ENCODE measurements at regions not wholly inside any gene's neighbourhood (a gene's known extent, or its start where the extent isn't known, plus 50 kb on each side); places are given as distances from the start of the nearest gene placed in this dataset.

- BruUV-seq (replicated peaks) = no TSS peak
- H3K4me3 ChIP-seq (replicated peaks in 1 of 3; ENCODE audit: insufficient read depth in 1 of 3, low read depth in 1 of 3, low read length in 3 of 3) = no peak overlapping the region
- H3K9me3 ChIP-seq (replicated peaks; ENCODE audit: control insufficient read depth, insufficient read depth, low read length) = no peaks in the 10 kb centered on the region
- H3K9me1 ChIP-seq (replicated peaks; ENCODE audit: control insufficient read depth, extremely low read depth, insufficient read depth, low read length) = no peaks in the 10 kb centered on the region
- DNase-seq (ENCODE audit: low read depth, low spot score) = no peak
- H3K4me2 ChIP-seq (ENCODE audit: insufficient read depth, low read length) = no peak overlapping the region
- POLR2A ChIA-PET = no interaction called here
- dilution Hi-C loops (cut with MboI; ENCODE audit: extremely low pct_ligation_motif_present, low sequenced_read_pairs) (no loop called here), intact Hi-C loops (cut with micrococcal nuclease) (no loop called here)
- no peak overlapping the region for H3K9ac ChIP-seq (replicated peaks; ENCODE audit: extremely low read depth, insufficient read depth, low read length)
- TF ChIP-seq EZH2 (IDR thresholded peaks at IDR 0.05; ENCODE audit: borderline replicate concordance, low read depth, low read length, severe bottlenecking) = no peak
- no peak for TF ChIP-seq FOS (IDR thresholded peaks at IDR 0.05; ENCODE audit: borderline replicate concordance, insufficient read depth, low read length)
- TF ChIP-seq JUN (IDR thresholded peaks at IDR 0.05; ENCODE audit: borderline replicate concordance, insufficient read depth, insufficient read length, low read depth) = no peak
- TF ChIP-seq MAX (IDR thresholded peaks at IDR 0.05; ENCODE audit: insufficient read depth, insufficient read length) = no peak
- no peak for TF ChIP-seq MYC (IDR thresholded peaks at IDR 0.05; ENCODE audit: low read depth, low read length)
- no peak for TF ChIP-seq GATA2 (IDR thresholded peaks at IDR 0.05; ENCODE audit: insufficient read depth, insufficient read length, low read depth, low read length)
- TF ChIP-seq CTCF (IDR thresholded peaks at IDR 0.05; ENCODE audit: extremely low read depth in 1 of 2, insufficient read depth in 1 of 2, low read depth in 1 of 2, low read length in 2 of 2) = no peak
- TF ChIP-seq POLR2A (IDR thresholded peaks at IDR 0.05; ENCODE audit: low read depth, low read length) = no peak
- TF ChIP-seq POLR2AphosphoS5 (IDR thresholded peaks at IDR 0.05; ENCODE audit: insufficient read depth, low read depth, low read length) = no peak
- no peaks in the 10 kb centered on the region for H3K79me2 ChIP-seq (ENCODE audit: control insufficient read depth, insufficient read depth, low read length)
- no peaks in the 10 kb centered on the region for H3K36me3 ChIP-seq (ENCODE audit: control insufficient read depth in 2 of 2, extremely low read depth in 1 of 2, insufficient read depth in 2 of 2, low read length in 2 of 2)
- H4K20me1 ChIP-seq (replicated peaks; ENCODE audit: control insufficient read depth, extremely low read depth, insufficient read depth, low read length) = peaks cover 3% of the 10 kb centered on the region
- no peak overlapping the region for H3K27ac ChIP-seq (ENCODE audit: insufficient read depth, low read depth, low read length)
- H3K4me1 ChIP-seq (ENCODE audit: control insufficient read depth, extremely low read depth, insufficient read depth, low read length) = no peaks in the 10 kb centered on the region
- FAIRE-seq = no peak
- no peak overlapping the region for H2AFZ ChIP-seq (ENCODE audit: low read depth, low read length)
- CTCF ChIA-PET = interaction anchor here (1.5 kb wide), 1 partner anchor 10 kb away, joined by 3 read pairs; no protein-coding TSS in a partner anchor
- no peaks in the 10 kb centered on the region for H3K27me3 ChIP-seq (ENCODE audit: control insufficient read depth in 2 of 2, insufficient read depth in 2 of 2, low read length in 2 of 2)
These were observed 476.3 kb downstream of the PCNX1 start for GRCh38 chr14:71383510-71383909.
